HT1080 (cell line): ENCODE measurements at regions not wholly inside any gene's neighbourhood (a gene's known extent, or its start where the extent isn't known, plus 50 kb on each side); places are given as distances from the start of the nearest gene placed in this dataset.
"Not testable (repeated sequence)": the region's sequence is repeated elsewhere in the genome, so short reads cannot be mapped to it uniquely, and the experiment has no call there.

Experiments
- DNase-seq: peaks from one replicate; pipeline ENCODE4 v3.0.0-alpha.2; 2015; ENCODE audit warnings: low read depth

- DNase-seq: no peak
Observed at GRCh38 chr1:244758708-244759107, 76.8 kb upstream of the COX20 start.

- no peak for DNase-seq
Observed at GRCh38 chr1:244759158-244759557, 76.3 kb upstream of the COX20 start.

GRCh38 chr1:244760471-244760870 lies 75.0 kb upstream of the COX20 start:
- no peak for DNase-seq

GRCh38 chr1:244761279-244761678 lies 74.2 kb upstream of the COX20 start:
- DNase-seq: no peak

- DNase-seq: no peak
Observed at GRCh38 chr1:244762629-244763028, 72.8 kb upstream of the COX20 start.

GRCh38 chr1:244768186-244768585 lies 67.3 kb upstream of the COX20 start:
- DNase-seq: no peak

GRCh38 chr1:244768804-244769203 lies 66.7 kb upstream of the COX20 start:
- no peak for DNase-seq

- DNase-seq: not testable (repeated sequence)
Observed at GRCh38 chr1:244770556-244770955, 64.9 kb upstream of the COX20 start.

GRCh38 chr1:244773513-244773912 lies 61.9 kb upstream of the COX20 start:
- DNase-seq: no peak

- DNase-seq: not testable (repeated sequence)
Observed at GRCh38 chr1:244776783-244777182, 58.7 kb upstream of the COX20 start.

GRCh38 chr1:244778344-244778743 lies 57.1 kb upstream of the COX20 start:
- DNase-seq: peak; percentile 82

GRCh38 chr1:244779410-244779809 lies 56.0 kb upstream of the COX20 start:
- DNase-seq: no peak

GRCh38 chr1:244780311-244780710 lies 55.1 kb upstream of the COX20 start:
- DNase-seq: no peak

GRCh38 chr1:244782056-244782455 lies 53.4 kb upstream of the COX20 start:
- DNase-seq: no peak

GRCh38 chr1:244783138-244783537 lies 52.3 kb upstream of the COX20 start:
- no peak for DNase-seq
